GM12872 (cell line): ENCODE measurements at regions not wholly inside any gene's neighbourhood (a gene's known extent, or its start where the extent isn't known, plus 50 kb on each side); places are given as distances from the start of the nearest gene placed in this dataset.

Source experiments
- TF ChIP-seq, protein P1 (sequence below): IDR thresholded peaks from 3 replicates; pipeline ENCODE4 v1.5.1; 2011; ENCODE audit warnings: low read depth, mild to moderate bottlenecking, low read length, moderate library complexity; ENCODE audit not compliant: insufficient read depth

DNA sequence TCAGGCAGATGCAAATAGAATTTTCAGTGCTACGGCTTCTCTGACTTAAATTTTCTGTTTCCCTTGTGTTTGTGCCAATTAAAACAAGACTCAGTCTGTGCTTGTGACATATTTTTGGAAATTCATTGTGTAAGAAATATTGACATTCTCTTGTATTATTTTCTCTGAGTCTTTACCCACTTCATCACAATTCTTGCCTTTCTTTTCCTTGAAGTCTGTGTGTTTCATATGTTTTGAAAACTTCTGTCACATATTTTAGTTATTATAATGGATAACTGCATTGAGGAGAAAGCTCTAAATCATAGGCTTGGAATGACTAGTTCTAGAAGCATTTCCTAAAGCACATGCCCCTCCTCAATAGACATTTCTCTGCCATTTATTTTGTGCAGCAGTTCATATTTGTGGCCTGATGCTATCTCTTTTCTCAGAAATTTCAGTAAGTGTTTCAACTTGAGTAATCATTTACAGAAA is 206.6 kb downstream of the PALM2AKAP2 start:
- TF ChIP-seq, protein P1, sequence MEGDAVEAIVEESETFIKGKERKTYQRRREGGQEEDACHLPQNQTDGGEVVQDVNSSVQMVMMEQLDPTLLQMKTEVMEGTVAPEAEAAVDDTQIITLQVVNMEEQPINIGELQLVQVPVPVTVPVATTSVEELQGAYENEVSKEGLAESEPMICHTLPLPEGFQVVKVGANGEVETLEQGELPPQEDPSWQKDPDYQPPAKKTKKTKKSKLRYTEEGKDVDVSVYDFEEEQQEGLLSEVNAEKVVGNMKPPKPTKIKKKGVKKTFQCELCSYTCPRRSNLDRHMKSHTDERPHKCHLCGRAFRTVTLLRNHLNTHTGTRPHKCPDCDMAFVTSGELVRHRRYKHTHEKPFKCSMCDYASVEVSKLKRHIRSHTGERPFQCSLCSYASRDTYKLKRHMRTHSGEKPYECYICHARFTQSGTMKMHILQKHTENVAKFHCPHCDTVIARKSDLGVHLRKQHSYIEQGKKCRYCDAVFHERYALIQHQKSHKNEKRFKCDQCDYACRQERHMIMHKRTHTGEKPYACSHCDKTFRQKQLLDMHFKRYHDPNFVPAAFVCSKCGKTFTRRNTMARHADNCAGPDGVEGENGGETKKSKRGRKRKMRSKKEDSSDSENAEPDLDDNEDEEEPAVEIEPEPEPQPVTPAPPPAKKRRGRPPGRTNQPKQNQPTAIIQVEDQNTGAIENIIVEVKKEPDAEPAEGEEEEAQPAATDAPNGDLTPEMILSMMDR, result no peak

GRCh38 chr9:109989296-109989695 is 209.3 kb downstream of the PALM2AKAP2 start:
- TF ChIP-seq, protein P1, result no peak

DNA sequence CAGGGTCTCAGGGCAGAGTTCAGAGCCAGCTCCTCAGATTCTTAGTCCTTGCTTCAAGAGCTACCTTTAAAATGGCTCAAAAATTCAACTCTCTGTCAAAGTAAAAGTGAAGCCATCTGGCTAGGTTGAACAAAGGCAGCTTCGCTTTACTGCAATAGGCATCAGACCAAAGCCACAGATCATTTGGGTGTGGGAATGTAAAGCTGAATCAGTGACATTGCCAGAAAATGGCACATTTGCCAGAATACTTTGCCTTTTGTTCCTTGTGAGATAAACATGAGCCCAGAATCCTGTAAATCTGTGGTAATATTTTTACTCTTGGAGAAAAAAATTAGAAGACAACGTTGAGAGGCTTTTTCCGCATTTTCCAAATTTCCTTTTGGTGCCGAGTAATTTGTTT is 210.5 kb downstream of the PALM2AKAP2 start:
- TF ChIP-seq, protein P1, result no peak

DNA sequence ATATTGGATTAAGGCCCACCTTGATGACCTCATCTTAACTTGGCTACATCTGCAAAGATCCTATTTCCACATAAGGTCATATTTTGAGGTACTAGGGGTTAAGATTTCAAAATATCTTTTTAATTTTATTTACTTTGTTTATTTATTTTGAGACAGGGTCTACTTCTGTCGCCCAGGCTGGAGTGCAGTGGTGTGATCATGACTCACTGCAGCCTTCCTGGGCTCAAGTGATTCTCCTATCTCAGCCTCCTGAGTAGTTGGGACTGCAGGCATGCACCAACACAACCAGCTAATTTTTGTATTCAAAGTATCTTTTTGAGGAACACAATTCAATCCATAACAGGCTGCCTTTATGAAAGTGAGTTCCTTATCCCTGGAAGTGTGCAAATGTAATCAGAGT is 212.3 kb downstream of the PALM2AKAP2 start:
- TF ChIP-seq, protein P1, result no peak

GRCh38 chr9:109993250-109993978 is 213.4 kb downstream of the PALM2AKAP2 start:
- TF ChIP-seq, protein P1, result no peak

DNA sequence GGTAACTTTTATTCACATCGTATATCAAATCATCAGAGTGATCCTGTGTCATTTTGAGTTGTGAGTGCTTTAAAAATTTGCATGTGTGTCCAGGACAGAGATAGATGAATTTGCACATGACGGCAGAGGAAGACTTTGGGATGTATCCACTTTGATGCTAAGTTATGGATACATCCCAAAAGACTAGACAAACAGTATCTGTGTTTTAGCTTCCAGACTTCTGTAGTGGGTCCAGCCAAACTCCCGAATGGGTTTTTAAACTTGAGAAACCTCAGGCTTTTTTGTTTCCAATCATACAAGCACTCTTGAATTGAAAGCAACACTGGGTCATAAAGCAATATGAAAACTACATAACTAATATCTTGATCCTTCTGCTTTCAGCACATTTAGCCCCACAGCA is 213.8 kb downstream of the C9orf152 start:
- TF ChIP-seq, protein P1, result no peak

- TF ChIP-seq, protein P1, result no peak
Measured at GRCh38 chr9:109996936-109997580, 210.9 kb downstream of the C9orf152 start.
